Stimulated activated memory B cell treated with anti-CD40 and anti-IgM and Interleukin-4, amounts not matched to agents 10 μg/mL and 1 μg/mL and 100 μg/mL, for 72 hours (primary cell): ENCODE measurements at regions not wholly inside any gene's neighbourhood (a gene's known extent, or its start where the extent isn't known, plus 50 kb on each side); places are given as distances from the start of the nearest gene placed in this dataset.
"Not testable (repeated sequence)": the region's sequence is repeated elsewhere in the genome, so short reads cannot be mapped to it uniquely, and the experiment has no call there.

ENCODE experiments used
- ATAC-seq: fragments of 150-1000 bp; cut with Tn5 transposase; 2 replicates; pipeline ENCODE4 v1.10.0; 2021
- H3K27ac Mint-ChIP-seq: one replicate; pipeline ENCODE4 v1.8.0; 2022; ENCODE audit warnings: mild to moderate bottlenecking, mixed read lengths
- H3K27me3 Mint-ChIP-seq: one replicate; pipeline ENCODE4 v1.8.0; 2022; ENCODE audit warnings: mixed read lengths
- H3K36me3 Mint-ChIP-seq: one replicate; pipeline ENCODE4 v1.8.0; 2022; ENCODE audit warnings: mixed read lengths
- H3K4me1 Mint-ChIP-seq: one replicate; pipeline ENCODE4 v1.8.0; 2022; ENCODE audit warnings: mixed read lengths
- H3K4me3 Mint-ChIP-seq: one replicate; pipeline ENCODE4 v1.8.0; 2022; ENCODE audit warnings: mild to moderate bottlenecking, moderate library complexity, mixed read lengths
- H3K9me3 Mint-ChIP-seq: one replicate; pipeline ENCODE4 v1.8.0; 2022; ENCODE audit warnings: mixed read lengths

DNA sequence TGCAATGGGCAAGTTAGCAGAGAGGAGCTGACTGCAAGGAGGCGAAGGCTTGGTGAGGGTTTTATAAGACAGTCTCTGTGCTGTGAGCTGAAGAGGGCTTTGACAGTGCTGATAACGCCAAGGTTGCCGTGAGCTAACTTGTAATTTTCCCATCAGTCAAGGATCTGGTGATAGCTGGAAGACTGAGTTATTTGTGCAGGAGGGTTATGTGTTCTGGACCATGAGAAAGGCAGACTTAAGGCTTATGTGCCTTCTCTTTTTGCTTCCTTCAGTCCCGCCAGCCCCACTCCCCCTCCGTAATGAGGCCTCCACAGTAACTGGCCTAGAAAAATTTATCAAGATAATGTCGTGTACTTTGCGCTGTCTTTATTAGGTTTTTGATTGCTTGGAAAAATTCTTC is 94.6 kb downstream of the RTP5 start:
- peaks cover 6% of the 10 kb centered on the region for H3K9me3 Mint-ChIP-seq
- peak overlapping the region; percentile 92 for H3K27ac Mint-ChIP-seq
- ATAC-seq, result no peak
- no peaks in the 10 kb centered on the region for H3K27me3 Mint-ChIP-seq
- H3K4me1 Mint-ChIP-seq, result peaks cover 75% of the 10 kb centered on the region
- peaks cover 24% of the 10 kb centered on the region for H3K36me3 Mint-ChIP-seq
- H3K4me3 Mint-ChIP-seq, result no peak overlapping the region

GRCh38 chr2:241965931-241966412 is 96.4 kb downstream of the RTP5 start:
- Mint-ChIP-seq H3K4me3 (peak overlapping the region; percentile 82), H3K9me3 (peaks cover 11% of the 10 kb centered on the region), H3K4me1 (peaks cover 75% of the 10 kb centered on the region), H3K27me3 (no peaks in the 10 kb centered on the region), H3K27ac (peak overlapping the region; percentile 86), H3K36me3 (peaks cover 37% of the 10 kb centered on the region)
- ATAC-seq, result peak; percentile 91

DNA sequence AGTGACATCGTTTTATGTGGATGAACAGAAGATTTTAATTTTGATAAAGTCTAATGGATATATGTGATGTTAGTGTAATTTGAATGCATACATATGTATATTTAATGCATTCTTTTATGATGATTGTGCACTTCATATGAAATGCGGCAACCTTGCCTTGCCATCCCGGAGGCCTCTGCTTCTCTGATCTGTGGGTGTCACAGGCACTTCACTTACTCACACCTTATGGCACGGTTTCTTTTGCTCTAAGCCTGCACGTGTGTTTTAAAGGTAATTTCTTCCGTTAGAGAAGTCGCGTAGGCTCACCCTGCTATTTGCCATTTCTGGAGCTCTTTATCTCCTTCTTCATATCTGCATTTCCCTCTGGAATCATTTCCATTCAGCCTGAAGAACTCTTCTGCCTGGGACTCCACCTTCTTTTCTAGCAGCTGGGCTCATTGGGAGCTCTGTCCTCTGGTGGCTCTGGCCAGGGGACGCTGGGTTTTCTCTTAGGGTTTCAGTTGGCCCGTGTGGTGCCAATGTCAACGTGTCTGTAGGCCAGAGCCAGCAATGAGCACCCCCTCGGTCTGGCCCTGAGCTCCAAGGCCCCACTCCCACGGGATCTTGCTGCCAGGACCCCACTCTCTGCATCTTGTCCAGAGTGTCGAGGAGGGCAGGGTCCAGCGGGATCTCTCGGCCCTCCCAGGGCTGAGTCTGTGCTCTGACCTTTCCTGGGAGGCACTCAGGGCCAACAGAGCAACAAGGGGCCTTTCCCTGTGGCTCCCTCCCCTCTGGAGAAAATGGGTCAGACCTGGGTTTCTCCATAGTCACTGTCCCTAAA is 97.3 kb downstream of the RTP5 start:
- H3K36me3 Mint-ChIP-seq, result peaks cover 45% of the 10 kb centered on the region
- H3K4me3 Mint-ChIP-seq, result peak overlapping the region; percentile 82
- no peaks in the 10 kb centered on the region for H3K27me3 Mint-ChIP-seq
- H3K27ac Mint-ChIP-seq, result peak overlapping the region; percentile 86
- peaks cover 66% of the 10 kb centered on the region for H3K4me1 Mint-ChIP-seq
- ATAC-seq, result no peak
- peaks cover 11% of the 10 kb centered on the region for H3K9me3 Mint-ChIP-seq

GRCh38 chr2:241967467-241968144 is 98.1 kb downstream of the RTP5 start:
- Mint-ChIP-seq H3K4me3 (no peak overlapping the region), H3K27me3 (no peaks in the 10 kb centered on the region), H3K36me3 (peaks cover 53% of the 10 kb centered on the region), H3K4me1 (peaks cover 61% of the 10 kb centered on the region), H3K27ac (peak overlapping the region; percentile 86), H3K9me3 (peaks cover 11% of the 10 kb centered on the region)
- ATAC-seq, result no peak

- ATAC-seq, result no peak
- Mint-ChIP-seq H3K36me3 (peaks cover 61% of the 10 kb centered on the region), H3K4me1 (peaks cover 54% of the 10 kb centered on the region), H3K27ac (peak overlapping the region; percentile 47), H3K27me3 (no peaks in the 10 kb centered on the region), H3K4me3 (no peak overlapping the region), H3K9me3 (peaks cover 14% of the 10 kb centered on the region)
These were observed 98.9 kb downstream of the RTP5 start for GRCh38 chr2:241968417-241968816.

- Mint-ChIP-seq H3K4me1 (peaks cover 47% of the 10 kb centered on the region), H3K36me3 (peaks cover 64% of the 10 kb centered on the region), H3K27ac (peak overlapping the region; percentile 4), H3K9me3 (peaks cover 14% of the 10 kb centered on the region)
- H3K27me3 Mint-ChIP-seq, ATAC-seq, H3K4me3 Mint-ChIP-seq: not testable (repeated sequence)
These were observed 99.7 kb downstream of the RTP5 start for GRCh38 chr2:241969182-241969581.

DNA sequence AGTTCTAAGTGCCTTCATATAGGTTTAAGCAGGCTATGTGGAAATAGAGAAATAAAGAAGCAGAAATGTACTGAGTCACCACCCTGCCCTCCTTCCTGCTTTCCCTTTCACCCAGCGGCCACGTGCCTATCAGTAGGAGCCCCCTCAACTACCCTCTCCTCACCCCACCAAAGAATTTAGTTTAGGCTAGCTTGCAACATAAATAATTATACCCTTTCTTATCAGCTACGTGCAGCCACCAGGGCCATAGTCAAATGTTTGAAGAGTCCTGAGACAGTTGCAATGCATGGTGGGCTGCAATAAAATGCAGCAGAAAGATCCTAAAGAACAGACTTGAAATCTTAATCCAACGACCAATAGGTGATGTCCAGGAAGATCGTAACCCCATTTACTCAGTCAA is 101.2 kb downstream of the RTP5 start:
- peaks cover 14% of the 10 kb centered on the region for H3K9me3 Mint-ChIP-seq

GRCh38 chr2:241974096-241974495 is 104.6 kb downstream of the RTP5 start:
- Mint-ChIP-seq H3K27ac (peak overlapping the region; percentile 19), H3K4me1 (peaks cover 34% of the 10 kb centered on the region), H3K9me3 (peaks cover 9% of the 10 kb centered on the region), H3K4me3 (no peak overlapping the region), H3K27me3 (no peaks in the 10 kb centered on the region), H3K36me3 (peaks cover 85% of the 10 kb centered on the region)
- ATAC-seq, result no peak

More for the DNA sequence above, 101.2 kb downstream of the RTP5 start:
- H3K27ac Mint-ChIP-seq, result no peak overlapping the region
- H3K27me3 Mint-ChIP-seq, result no peaks in the 10 kb centered on the region
- ATAC-seq, result no peak
- peaks cover 39% of the 10 kb centered on the region for H3K4me1 Mint-ChIP-seq
- no peak overlapping the region for H3K4me3 Mint-ChIP-seq
- peaks cover 77% of the 10 kb centered on the region for H3K36me3 Mint-ChIP-seq

GRCh38 chr2:241974851-241975592 is 105.5 kb downstream of the RTP5 start:
- ATAC-seq, result no peak
- Mint-ChIP-seq H3K4me3 (no peak overlapping the region), H3K27ac (peak overlapping the region; percentile 19), H3K27me3 (no peaks in the 10 kb centered on the region), H3K9me3 (peaks cover 3% of the 10 kb centered on the region), H3K36me3 (peaks cover 76% of the 10 kb centered on the region), H3K4me1 (peaks cover 29% of the 10 kb centered on the region)

DNA sequence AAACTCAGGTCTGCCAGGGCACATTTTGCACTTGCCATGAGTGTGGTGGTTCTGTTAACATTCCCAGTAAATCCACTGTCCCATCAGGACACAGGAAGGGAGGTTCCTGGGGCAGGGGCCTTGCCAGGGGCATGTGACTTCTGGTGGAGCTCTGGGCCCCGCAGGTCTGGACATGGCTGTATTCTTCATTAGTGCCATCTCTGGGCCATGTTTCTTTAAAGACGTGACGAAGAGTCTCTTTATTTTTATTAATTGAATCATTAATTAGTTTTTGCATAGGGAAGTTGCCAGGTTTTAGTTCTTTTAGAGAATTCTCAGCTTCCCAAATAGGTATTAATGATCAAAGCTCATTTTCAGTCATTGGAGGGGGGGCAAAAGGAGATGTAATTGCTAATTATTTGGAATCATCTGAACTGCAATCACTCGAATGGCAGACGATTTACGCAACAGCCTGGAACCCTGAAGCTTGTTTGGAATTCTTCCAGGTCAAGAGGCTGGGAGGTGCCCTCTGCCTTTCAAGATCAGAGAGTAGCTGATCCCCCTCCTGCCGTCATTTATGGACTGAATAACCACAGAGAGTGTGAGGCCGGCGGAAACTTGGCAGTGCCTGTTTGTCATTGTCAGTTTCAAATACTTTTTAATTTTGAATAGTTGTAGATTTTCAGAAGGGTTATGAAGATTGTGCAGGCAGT is 106.2 kb downstream of the RTP5 start:
- peak overlapping the region; percentile 89 for H3K27ac Mint-ChIP-seq
- no peak for ATAC-seq
- peaks cover 32% of the 10 kb centered on the region for H3K4me1 Mint-ChIP-seq
- H3K27me3 Mint-ChIP-seq, result no peaks in the 10 kb centered on the region
- no peak overlapping the region for H3K4me3 Mint-ChIP-seq
- peaks cover 3% of the 10 kb centered on the region for H3K9me3 Mint-ChIP-seq
- peaks cover 70% of the 10 kb centered on the region for H3K36me3 Mint-ChIP-seq

- Mint-ChIP-seq H3K27ac (peak overlapping the region; percentile 89), H3K36me3 (peaks cover 70% of the 10 kb centered on the region), H3K4me1 (peaks cover 32% of the 10 kb centered on the region), H3K27me3 (no peaks in the 10 kb centered on the region), H3K9me3 (peaks cover 3% of the 10 kb centered on the region), H3K4me3 (no peak overlapping the region)
- no peak for ATAC-seq
These were observed 106.8 kb downstream of the RTP5 start for GRCh38 chr2:241976296-241976695.

GRCh38 chr2:241977557-241978300 is 108.2 kb downstream of the RTP5 start:
- Mint-ChIP-seq H3K4me1 (peaks cover 32% of the 10 kb centered on the region), H3K36me3 (peaks cover 57% of the 10 kb centered on the region), H3K9me3 (peaks cover 3% of the 10 kb centered on the region), H3K27me3 (no peaks in the 10 kb centered on the region), H3K4me3 (peak overlapping the region; percentile 61), H3K27ac (peak overlapping the region; percentile 89)
- ATAC-seq, result peak; percentile 83

GRCh38 chr2:241978670-241979069 is 109.1 kb downstream of the RTP5 start:
- no peaks in the 10 kb centered on the region for H3K9me3 Mint-ChIP-seq
- H3K36me3 Mint-ChIP-seq, result peaks cover 48% of the 10 kb centered on the region
- H3K27me3 Mint-ChIP-seq, result no peaks in the 10 kb centered on the region
- no peak overlapping the region for H3K4me3 Mint-ChIP-seq
- ATAC-seq, result no peak
- H3K27ac Mint-ChIP-seq, result no peak overlapping the region
- peaks cover 32% of the 10 kb centered on the region for H3K4me1 Mint-ChIP-seq

GRCh38 chr2:241980193-241980592 is 110.7 kb downstream of the RTP5 start:
- peaks cover 42% of the 10 kb centered on the region for H3K4me1 Mint-ChIP-seq
- H3K4me3 Mint-ChIP-seq, result no peak overlapping the region
- no peak overlapping the region for H3K27ac Mint-ChIP-seq
- H3K27me3 Mint-ChIP-seq, result no peaks in the 10 kb centered on the region
- H3K9me3 Mint-ChIP-seq, result peaks cover 2% of the 10 kb centered on the region
- no peak for ATAC-seq
- H3K36me3 Mint-ChIP-seq, result peaks cover 32% of the 10 kb centered on the region
